22Rv1 (cell line): ENCODE measurements at regions not wholly inside any gene's neighbourhood (a gene's known extent, or its start where the extent isn't known, plus 50 kb on each side); places are given as distances from the start of the nearest gene placed in this dataset.

Experiments used
- CTCF ChIP-seq: fragments of 450-650 bp; IDR thresholded peaks from 2 replicates; pipeline ENCODE4 v1.5.1; 2017; ENCODE audit warnings: mild to moderate bottlenecking
- ZFX ChIP-seq: fragments of 450-650 bp; IDR thresholded peaks from 2 replicates; pipeline ENCODE4 v1.6.1; 2017; ENCODE audit warnings: antibody characterized with exemption, borderline replicate concordance

GRCh38 chr20:21995461-21995860, 290.0 kb downstream of the PAX1 start:
- no peak for TF ChIP-seq CTCF
- no peak for TF ChIP-seq ZFX
